Neural progenitor cell (in vitro differentiated cells): ENCODE measurements at regions not wholly inside any gene's neighbourhood (a gene's known extent, or its start where the extent isn't known, plus 50 kb on each side); places are given as distances from the start of the nearest gene placed in this dataset.

Source experiments
- DNase-seq: peaks from one replicate; pipeline ENCODE4 v3.0.0-alpha.2; 2016; ENCODE audit warnings: low spot score
- H2AFZ ChIP-seq: fragments of 200-600 bp; sonication (generic); replicated peaks from 2 replicates; pipeline ENCODE4 v1.6.1; 2016; ENCODE audit warnings: antibody characterized with exemption
- H3F3A ChIP-seq: fragments of 200-600 bp; sonication (generic); 2 replicates; pipeline ENCODE4 v1.6.1; 2016; ENCODE audit warnings: antibody characterized with exemption, low read depth
- H3K27ac ChIP-seq: fragments of 200-600 bp; sonication (generic); 2 replicates; pipeline ENCODE4 v1.5.1; 2016; ENCODE audit warnings: mild to moderate bottlenecking
- H3K27me3 ChIP-seq: fragments of 200-600 bp; sonication (generic); 2 replicates; pipeline ENCODE4 v1.6.1; 2016; ENCODE audit warnings: mild to moderate bottlenecking, moderate library complexity
- H3K36me3 ChIP-seq: fragments of 200-600 bp; sonication (generic); 2 replicates; pipeline ENCODE4 v1.5.1; 2016
- H3K4me1 ChIP-seq: fragments of 200-600 bp; sonication (generic); 2 replicates; pipeline ENCODE4 v1.6.1; 2016; ENCODE audit warnings: mixed run types
- H3K4me2 ChIP-seq: fragments of 200-600 bp; sonication (generic); 2 replicates; pipeline ENCODE4 v1.6.1; 2016
- H3K4me3 ChIP-seq: fragments of 200-600 bp; sonication (generic); 2 replicates; pipeline ENCODE4 v1.5.1; 2016
- H3K79me2 ChIP-seq: fragments of 200-600 bp; sonication (generic); 2 replicates; pipeline ENCODE4 v1.6.1; 2016; ENCODE audit warnings: low read depth
- H3K9ac ChIP-seq: fragments of 200-600 bp; sonication (generic); 2 replicates; pipeline ENCODE4 v1.6.1; 2016
- H3K9me3 ChIP-seq: fragments of 200-600 bp; sonication (generic); 2 replicates; pipeline ENCODE4 v1.5.1; 2016; ENCODE audit warnings: low read depth
- H4K20me1 ChIP-seq: fragments of 200-600 bp; sonication (generic); 2 replicates; pipeline ENCODE4 v1.6.1; 2016; ENCODE audit warnings: low read depth
- H3K27ac Mint-ChIP-seq: 3 replicates; pipeline ENCODE4 v1.8.0; 2021; ENCODE audit warnings: mixed read lengths
- H3K27me3 Mint-ChIP-seq: 2 replicates; pipeline ENCODE4 v1.8.0; 2022; ENCODE audit warnings: low read depth, mild to moderate bottlenecking, inconsistent platforms, moderate library complexity, mixed read lengths; ENCODE audit not compliant: insufficient read depth
- H3K36me3 Mint-ChIP-seq: 3 replicates; pipeline ENCODE4 v1.8.0; 2021; ENCODE audit warnings: mixed read lengths
- H3K4me1 Mint-ChIP-seq: 3 replicates; pipeline ENCODE4 v1.8.0; 2021; ENCODE audit warnings: mixed read lengths
- H3K4me3 Mint-ChIP-seq: 3 replicates; pipeline ENCODE4 v1.8.0; 2021; ENCODE audit warnings: mild to moderate bottlenecking, moderate library complexity, mixed read lengths
- H3K9me3 Mint-ChIP-seq: 3 replicates; pipeline ENCODE4 v1.8.0; 2020; ENCODE audit warnings: mixed read lengths
- CTCF ChIP-seq: fragments of 200-600 bp; sonication (generic); IDR thresholded peaks from 2 replicates; pipeline ENCODE4 v1.5.1; 2017; ENCODE audit warnings: antibody characterized with exemption, mild to moderate bottlenecking
- EZH2 ChIP-seq: fragments of 200-600 bp; sonication (generic); IDR thresholded peaks from 2 replicates; pipeline ENCODE4 v1.6.1; 2017; ENCODE audit warnings: antibody characterized with exemption, mild to moderate bottlenecking, moderate library complexity
- EZH2phosphoT487 ChIP-seq: fragments of 200-600 bp; sonication (generic); IDR thresholded peaks from 2 replicates; pipeline ENCODE4 v1.6.1; 2017; ENCODE audit warnings: antibody characterized with exemption

GRCh38 chr17:83144421-83145357 lies 65.3 kb downstream of the METRNL start:
- Histone ChIP-seq H3K27ac (no peak overlapping the region), H3K4me2 (no peak overlapping the region), H3K36me3 (no peaks in the 10 kb centered on the region), H4K20me1 (no peaks in the 10 kb centered on the region), H3K27me3 (no peaks in the 10 kb centered on the region), H3K79me2 (no peaks in the 10 kb centered on the region), H3K4me1 (peaks cover 15% of the 10 kb centered on the region), H3K9ac (no peak overlapping the region), H3K4me3 (no peak overlapping the region), H3K9me3 (peaks cover 5% of the 10 kb centered on the region), H2AFZ (no peak overlapping the region), H3F3A (no peaks in the 10 kb centered on the region)
- peaks cover 15% of the 10 kb centered on the region for H3K4me1 Mint-ChIP-seq
- no peak overlapping the region for H3K27ac Mint-ChIP-seq
- H3K36me3 Mint-ChIP-seq: no peaks in the 10 kb centered on the region
- H3K9me3 Mint-ChIP-seq: peaks cover 30% of the 10 kb centered on the region
- peaks cover 13% of the 10 kb centered on the region for H3K27me3 Mint-ChIP-seq
- no peak overlapping the region for H3K4me3 Mint-ChIP-seq
- no peak for TF ChIP-seq EZH2phosphoT487
- TF ChIP-seq CTCF: no peak
- no peak for TF ChIP-seq EZH2
- DNase-seq: no peak

GRCh38 chr17:83145358-83145738 lies 65.9 kb downstream of the METRNL start:
- H3K27me3 ChIP-seq: no peaks in the 10 kb centered on the region
- H3K79me2 ChIP-seq: no peaks in the 10 kb centered on the region
- H3K4me1 ChIP-seq: peaks cover 15% of the 10 kb centered on the region
- no peak overlapping the region for H3K4me3 ChIP-seq
- no peak overlapping the region for H3K27ac Mint-ChIP-seq
- H3K9ac ChIP-seq: no peak overlapping the region
- peak overlapping the region; percentile 31 for H3K4me2 ChIP-seq
- no peak overlapping the region for H3K4me3 Mint-ChIP-seq
- H3K4me1 Mint-ChIP-seq: peaks cover 15% of the 10 kb centered on the region
- no peak overlapping the region for H2AFZ ChIP-seq
- peaks cover 5% of the 10 kb centered on the region for H3K9me3 ChIP-seq
- no peaks in the 10 kb centered on the region for H3F3A ChIP-seq
- H3K9me3 Mint-ChIP-seq: peaks cover 30% of the 10 kb centered on the region
- H4K20me1 ChIP-seq: no peaks in the 10 kb centered on the region
- H3K36me3 Mint-ChIP-seq: no peaks in the 10 kb centered on the region
- no peak overlapping the region for H3K27ac ChIP-seq
- no peaks in the 10 kb centered on the region for H3K36me3 ChIP-seq
- peaks cover 13% of the 10 kb centered on the region for H3K27me3 Mint-ChIP-seq
- peak; percentile 34 for DNase-seq
- TF ChIP-seq CTCF: no peak

- no peaks in the 10 kb centered on the region for H3K79me2 ChIP-seq
- no peaks in the 10 kb centered on the region for H3K36me3 Mint-ChIP-seq
- no peak overlapping the region for H3K27ac ChIP-seq
- H3K36me3 ChIP-seq: no peaks in the 10 kb centered on the region
- H3K9ac ChIP-seq: no peak overlapping the region
- peaks cover 5% of the 10 kb centered on the region for H3K9me3 ChIP-seq
- no peak overlapping the region for H2AFZ ChIP-seq
- H3K9me3 Mint-ChIP-seq: peaks cover 27% of the 10 kb centered on the region
- no peak for TF ChIP-seq EZH2phosphoT487
- H3F3A ChIP-seq: no peaks in the 10 kb centered on the region
- H3K4me1 ChIP-seq: peaks cover 15% of the 10 kb centered on the region
- no peak overlapping the region for H3K4me3 Mint-ChIP-seq
- H4K20me1 ChIP-seq: no peaks in the 10 kb centered on the region
- peaks cover 16% of the 10 kb centered on the region for H3K4me1 Mint-ChIP-seq
- H3K4me3 ChIP-seq: no peak overlapping the region
- H3K27ac Mint-ChIP-seq: no peak overlapping the region
- DNase-seq: no peak
- H3K27me3 Mint-ChIP-seq: peaks cover 13% of the 10 kb centered on the region
- H3K4me2 ChIP-seq: peak overlapping the region; percentile 31
- no peaks in the 10 kb centered on the region for H3K27me3 ChIP-seq
Observed at GRCh38 chr17:83145831-83146230, 66.4 kb downstream of the METRNL start.

GRCh38 chr17:83146347-83146746 lies 66.9 kb downstream of the METRNL start:
- H3K4me1 Mint-ChIP-seq: peaks cover 22% of the 10 kb centered on the region
- Histone ChIP-seq H3K4me1 (peaks cover 15% of the 10 kb centered on the region), H3K4me3 (no peak overlapping the region), H3K4me2 (no peak overlapping the region), H3K27ac (no peak overlapping the region), H3K9ac (no peak overlapping the region), H3K79me2 (no peaks in the 10 kb centered on the region), H2AFZ (no peak overlapping the region), H3K27me3 (no peaks in the 10 kb centered on the region), H3F3A (no peaks in the 10 kb centered on the region), H3K9me3 (peaks cover 5% of the 10 kb centered on the region), H4K20me1 (no peaks in the 10 kb centered on the region), H3K36me3 (no peaks in the 10 kb centered on the region)
- peaks cover 13% of the 10 kb centered on the region for H3K27me3 Mint-ChIP-seq
- no peaks in the 10 kb centered on the region for H3K36me3 Mint-ChIP-seq
- TF ChIP-seq CTCF (no peak), EZH2 (no peak), EZH2phosphoT487 (no peak)
- no peak overlapping the region for H3K4me3 Mint-ChIP-seq
- H3K27ac Mint-ChIP-seq: no peak overlapping the region
- peaks cover 24% of the 10 kb centered on the region for H3K9me3 Mint-ChIP-seq
- no peak for DNase-seq
